B cell (primary cell): ENCODE measurements at regions not wholly inside any gene's neighbourhood (a gene's known extent, or its start where the extent isn't known, plus 50 kb on each side); places are given as distances from the start of the nearest gene placed in this dataset.

Experiments
- ATAC-seq: fragments of 200-7000 bp; cut with Tn5 transposase; one replicate; pipeline ENCODE4 v1.10.0; 2021; ENCODE audit warnings: low read depth, mild to moderate bottlenecking, moderate number of reproducible peaks, moderate library complexity
- CTCF ChIA-PET: fragments of 350-600 bp; sonication (Branson Sonifier 250); formaldehyde crosslinking; loops from one replicate; lab custom pipeline; 2021; ENCODE audit warnings: antibody characterized with exemption, inconsistent platforms; lab: Charles Lee
- POLR2A ChIA-PET: fragments of 350-600 bp; sonication (Branson Sonifier 250); formaldehyde crosslinking; loops from one replicate; lab custom pipeline; 2021; ENCODE audit warnings: antibody characterized with exemption; lab: Charles Lee
- DNase-seq: peaks from one replicate; pipeline ENCODE4 v3.0.0; 2013
- H2AFZ ChIP-seq: 2 replicates; pipeline ENCODE4 v1.6.1; 2012; ENCODE audit warnings: mild to moderate bottlenecking, low read depth, low read length; ENCODE audit not compliant: insufficient read depth, poor library complexity, severe bottlenecking
- H3K27ac ChIP-seq, 2 donors: 1 replicate in 1 of 2; 2 replicates in 1 of 2; pipeline ENCODE4 v1.5.1; 2012 to 2013; ENCODE audit warnings: low read length in 2 of 2, mild to moderate bottlenecking in 2 of 2, moderate library complexity in 1 of 2
- H3K27me3 ChIP-seq, 4 experiments: fragments of 200-600 bp in 1 of 4; sonication (generic) in 1 of 4; replicated peaks in 1 of 4; 1 replicate in 2 of 4; 2 replicates in 2 of 4; pipeline versions ENCODE4 v1.6.1 to v1.7.0; 2013 to 2016; ENCODE audit warnings: low read length in 3 of 4, mild to moderate bottlenecking in 2 of 4, mixed read lengths in 1 of 4, moderate library complexity in 1 of 4; ENCODE audit not compliant: insufficient read depth in 4 of 4, control insufficient read depth in 3 of 4; ENCODE audit errors: control extremely low read depth in 1 of 4
- H3K36me3 ChIP-seq, 2 experiments: replicated peaks in 1 of 2; 1 replicate in 1 of 2; 2 replicates in 1 of 2; pipeline versions ENCODE4 v1.6.1 to v1.7.1; 2013; ENCODE audit warnings: low read length in 1 of 2; ENCODE audit not compliant: insufficient read depth in 2 of 2, control insufficient read depth in 1 of 2; ENCODE audit errors: control extremely low read depth in 1 of 2, extremely low read depth in 1 of 2
- H3K4me1 ChIP-seq, 2 donors: fragments of 200-600 bp in 1 of 2; sonication (generic) in 1 of 2; 1 replicate in 1 of 2; 2 replicates in 1 of 2; pipeline versions ENCODE4 v1.5.1 to v1.6.1; 2013 to 2017; ENCODE audit warnings: low read length in 2 of 2; ENCODE audit not compliant: control insufficient read depth in 2 of 2, insufficient read depth in 2 of 2
- H3K4me2 ChIP-seq: replicated peaks from 2 replicates; pipeline ENCODE3; 2012; ENCODE audit warnings: mild to moderate bottlenecking, low read depth, low read length; ENCODE audit not compliant: poor library complexity, severe bottlenecking
- H3K4me3 ChIP-seq, 5 experiments: fragments of 200-600 bp in 1 of 5; sonication (generic) in 1 of 5; 1 replicate in 3 of 5; 2 replicates in 2 of 5; pipeline versions ENCODE4 v1.5.1 to v1.7.0; 2011 to 2016; ENCODE audit warnings: low read length in 4 of 5, mild to moderate bottlenecking in 4 of 5, low read depth in 2 of 5, control low read depth in 1 of 5, moderate library complexity in 1 of 5; ENCODE audit not compliant: insufficient read depth in 1 of 5; ENCODE audit errors: control extremely low read depth in 1 of 5, extremely low read depth in 1 of 5
- H3K79me2 ChIP-seq: fragments of 200-600 bp; sonication (generic); one replicate; pipeline ENCODE4 v1.6.0; 2016; ENCODE audit warnings: low read length; ENCODE audit not compliant: control insufficient read depth, insufficient read depth
- H3K9ac ChIP-seq: fragments of 200-600 bp; sonication (generic); 2 replicates; pipeline ENCODE4 v1.6.1; 2017; ENCODE audit warnings: mild to moderate bottlenecking, low read length, moderate library complexity
- H3K9me3 ChIP-seq, 3 donors: one replicate each; pipeline versions ENCODE4 v1.6.1 to v1.7.1; 2013; ENCODE audit warnings: low read length in 2 of 3; ENCODE audit not compliant: control insufficient read depth in 2 of 3, insufficient read depth in 1 of 3; ENCODE audit errors: control extremely low read depth in 1 of 3
- H4K20me1 ChIP-seq: 2 replicates; pipeline ENCODE4 v1.6.0; 2012; ENCODE audit warnings: mild to moderate bottlenecking, low read length; ENCODE audit not compliant: insufficient read depth, control insufficient read depth, poor library complexity, severe bottlenecking
- H3K27ac Mint-ChIP-seq: one replicate; pipeline ENCODE4 v1.8.0; 2021; ENCODE audit warnings: mixed read lengths
- H3K27me3 Mint-ChIP-seq: one replicate; pipeline ENCODE4 v1.8.0; 2021; ENCODE audit warnings: mixed read lengths
- H3K4me1 Mint-ChIP-seq: one replicate; pipeline ENCODE4 v1.8.0; 2021; ENCODE audit warnings: mixed read lengths
- H3K4me3 Mint-ChIP-seq: one replicate; pipeline ENCODE4 v1.8.0; 2021; ENCODE audit warnings: mixed read lengths
- H3K9me3 Mint-ChIP-seq: one replicate; pipeline ENCODE4 v1.8.0; 2022; ENCODE audit warnings: mixed read lengths; ENCODE audit not compliant: insufficient read depth
- EZH2 ChIP-seq: IDR thresholded peaks from 2 replicates; pipeline ENCODE4 v1.6.1; 2012; ENCODE audit warnings: borderline replicate concordance, low read depth, mild to moderate bottlenecking, moderate library complexity, low read length; ENCODE audit not compliant: insufficient read depth, poor library complexity, severe bottlenecking
- WGBS: methylation state at CpG from one replicate; pipeline ENCODE4 v1.1.5; 2013; ENCODE audit warnings: missing lambda C conversion rate; ENCODE audit not compliant: insufficient coverage; 5-methylcytosine and 5-hydroxymethylcytosine counted together
- intact Hi-C: fragments of 100-400 bp; cut with micrococcal nuclease; formaldehyde crosslinking; loops from one replicate; pipeline ENCODE4 v1.10.0; 2022
- TF ChIP-seq, protein P1 (sequence below): fragments of 200-600 bp; IDR thresholded peaks from one replicate; pipeline ENCODE4 v1.8.0; 2022; ENCODE audit warnings: antibody characterized with exemption, mild to moderate bottlenecking

DNA sequence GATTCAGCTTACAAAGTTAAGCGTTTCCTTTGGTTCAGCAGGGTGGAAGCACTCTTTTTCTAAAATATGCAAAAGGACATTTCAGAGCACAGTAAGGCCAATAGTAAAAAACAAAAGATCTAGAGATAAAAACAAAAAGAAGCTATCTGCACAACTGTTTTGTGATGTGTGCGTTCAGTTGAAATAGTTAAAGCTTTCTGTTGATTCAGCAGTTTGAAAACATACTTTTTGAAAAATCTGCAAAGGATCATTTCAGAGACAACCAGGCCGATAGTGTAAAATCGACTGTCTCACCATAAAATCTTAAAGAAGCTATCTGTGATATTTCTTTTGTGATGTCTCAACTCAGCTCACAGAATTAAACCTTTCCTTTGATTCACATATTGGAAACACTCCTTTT lies 300.0 kb upstream of the ALG10B start:
- H3K27ac Mint-ChIP-seq = no peak overlapping the region
- ATAC-seq = no peak
- TF ChIP-seq, protein P1, sequence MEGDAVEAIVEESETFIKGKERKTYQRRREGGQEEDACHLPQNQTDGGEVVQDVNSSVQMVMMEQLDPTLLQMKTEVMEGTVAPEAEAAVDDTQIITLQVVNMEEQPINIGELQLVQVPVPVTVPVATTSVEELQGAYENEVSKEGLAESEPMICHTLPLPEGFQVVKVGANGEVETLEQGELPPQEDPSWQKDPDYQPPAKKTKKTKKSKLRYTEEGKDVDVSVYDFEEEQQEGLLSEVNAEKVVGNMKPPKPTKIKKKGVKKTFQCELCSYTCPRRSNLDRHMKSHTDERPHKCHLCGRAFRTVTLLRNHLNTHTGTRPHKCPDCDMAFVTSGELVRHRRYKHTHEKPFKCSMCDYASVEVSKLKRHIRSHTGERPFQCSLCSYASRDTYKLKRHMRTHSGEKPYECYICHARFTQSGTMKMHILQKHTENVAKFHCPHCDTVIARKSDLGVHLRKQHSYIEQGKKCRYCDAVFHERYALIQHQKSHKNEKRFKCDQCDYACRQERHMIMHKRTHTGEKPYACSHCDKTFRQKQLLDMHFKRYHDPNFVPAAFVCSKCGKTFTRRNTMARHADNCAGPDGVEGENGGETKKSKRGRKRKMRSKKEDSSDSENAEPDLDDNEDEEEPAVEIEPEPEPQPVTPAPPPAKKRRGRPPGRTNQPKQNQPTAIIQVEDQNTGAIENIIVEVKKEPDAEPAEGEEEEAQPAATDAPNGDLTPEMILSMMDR = no peak
- no peak for TF ChIP-seq EZH2

DNA sequence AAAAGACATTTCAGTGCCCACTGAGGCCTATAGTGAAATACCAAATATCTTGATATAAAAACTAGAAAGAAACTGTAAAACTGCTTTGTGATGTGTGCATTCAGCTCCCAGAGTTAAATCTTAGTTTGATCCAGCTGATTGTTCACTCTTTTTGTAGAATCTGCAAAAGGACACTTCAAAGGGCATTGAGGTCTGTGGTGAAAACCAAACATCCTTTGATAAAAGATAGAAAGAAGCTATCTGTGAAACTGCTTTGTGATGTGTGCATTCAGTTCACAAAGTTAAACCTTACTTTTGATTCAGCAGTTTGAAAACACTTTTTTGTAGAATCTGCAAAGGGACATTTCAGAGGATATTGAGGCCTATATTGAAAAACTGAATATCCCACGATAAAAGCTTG lies 290.7 kb upstream of the ALG10B start:
- H3K4me1 ChIP-seq = no peaks in the 10 kb centered on the region
- WGBS = no CpG with 5 or more reads among the region's 1 CpG
- no peaks in the 10 kb centered on the region for H3K4me1 Mint-ChIP-seq
- no peaks in the 10 kb centered on the region for H3K27me3 Mint-ChIP-seq
- H3K4me3 Mint-ChIP-seq = no peak overlapping the region
- no peak for DNase-seq
- no peaks in the 10 kb centered on the region for H3K36me3 ChIP-seq
- intact Hi-C loops = no loop called here
- no peak overlapping the region for H3K4me2 ChIP-seq
- ChIA-PET CTCF (no interaction called here), POLR2A (no interaction called here)
- no peak overlapping the region for H3K27ac Mint-ChIP-seq
- H3K9ac ChIP-seq = no peak overlapping the region
- H2AFZ ChIP-seq = no peak overlapping the region
- H3K9me3 Mint-ChIP-seq = peaks cover 2% of the 10 kb centered on the region
- peaks cover 0 to 9% (median 5%) of the 10 kb centered on the region in 3 donors for H3K9me3 ChIP-seq
- TF ChIP-seq, protein P1 = no peak
- TF ChIP-seq EZH2 = no peak
- no peak overlapping the region for H3K4me3 ChIP-seq
- H3K27me3 ChIP-seq = no peaks in the 10 kb centered on the region
- no peaks in the 10 kb centered on the region for H3K79me2 ChIP-seq
- no peak for ATAC-seq
- H3K27ac ChIP-seq = no peak overlapping the region
- no peaks in the 10 kb centered on the region for H4K20me1 ChIP-seq

More for the DNA sequence above, 300.0 kb upstream of the ALG10B start:
- no peak for DNase-seq
- intact Hi-C loops = loop anchor here (1.0 kb wide), 1 partner anchor 12 kb away; no protein-coding TSS in a partner anchor
- POLR2A ChIA-PET = no interaction called here
- Mint-ChIP-seq H3K4me1 (no peaks in the 10 kb centered on the region), H3K4me3 (no peak overlapping the region), H3K27me3 (no peaks in the 10 kb centered on the region), H3K9me3 (no peaks in the 10 kb centered on the region)
- WGBS = 60% methylated on average over 1 of the region's 4 CpGs
- Histone ChIP-seq H3K27me3 (no peaks in the 10 kb centered on the region), H3K27ac (no peak overlapping the region), H3K4me1 (no peaks in the 10 kb centered on the region), H3K9ac (no peak overlapping the region), H3K79me2 (no peaks in the 10 kb centered on the region), H3K4me3 (no peak overlapping the region), H2AFZ (no peak overlapping the region), H3K4me2 (no peak overlapping the region), H4K20me1 (no peaks in the 10 kb centered on the region), H3K36me3 (no peaks in the 10 kb centered on the region), H3K9me3 (peaks cover 0 to 19% (median 6%) of the 10 kb centered on the region in 3 donors)
- CTCF ChIA-PET = no interaction called here
